Sigmoid colon (tissue), 6 donors: ENCODE measurements at regions not wholly inside any gene's neighbourhood (a gene's known extent, or its start where the extent isn't known, plus 50 kb on each side); places are given as distances from the start of the nearest gene placed in this dataset.

Experiments
- DNase-seq: peaks from one replicate; pipeline ENCODE4 v3.0.0-alpha.2; 2019
- H3K27ac ChIP-seq, 4 donors: fragments of 200-600 bp; sonication (generic); one replicate each; pipeline ENCODE4 v1.5.1; 2016 to 2019; ENCODE audit warnings: mild to moderate bottlenecking in 1 of 4
- H3K27me3 ChIP-seq, 3 donors: fragments of 200-600 bp; sonication (generic); one replicate each; pipeline ENCODE4 v1.5.1; 2019; ENCODE audit warnings: mild to moderate bottlenecking in 1 of 3
- H3K36me3 ChIP-seq, 4 donors: fragments of 200-600 bp; sonication (generic); one replicate each; pipeline ENCODE4 v1.5.1; 2016 to 2019
- H3K4me1 ChIP-seq, 4 donors: fragments of 200-600 bp; sonication (generic); one replicate each; pipeline ENCODE4 v1.5.1; 2017 to 2019
- H3K4me3 ChIP-seq, 4 donors: fragments of 200-600 bp; sonication (generic); one replicate each; pipeline ENCODE4 v1.5.1; 2017 to 2019; ENCODE audit warnings: mild to moderate bottlenecking in 2 of 4, moderate library complexity in 1 of 4
- H3K9me3 ChIP-seq, 4 donors: fragments of 200-600 bp in 3 of 4; sonication (generic) in 3 of 4; one replicate each; pipeline versions ENCODE4 v1.5.1 to v1.6.1; 2013 to 2019
- EP300 ChIP-seq, 4 donors: sonication (generic); formaldehyde crosslinking; IDR thresholded peaks; one replicate each; pipeline ENCODE4 v1.6.1; 2017; ENCODE audit warnings: antibody characterized with exemption in 4 of 4
- POLR2A ChIP-seq, 2 donors: fragments of 450-650 bp; IDR thresholded peaks; one replicate each; pipeline ENCODE4 v1.6.1; 2016; ENCODE audit warnings: antibody characterized with exemption in 2 of 2, mild to moderate bottlenecking in 2 of 2, moderate library complexity in 2 of 2
- POLR2AphosphoS5 ChIP-seq, 4 donors: sonication (generic); formaldehyde crosslinking; IDR thresholded peaks; one replicate each; pipeline ENCODE4 v1.6.1; 2017; ENCODE audit warnings: antibody characterized with exemption in 4 of 4
- WGBS, 2 donors: extraction: QIAGEN DNeasy Blood & Tissue Kit; methylation state at CpG; one replicate each; pipeline ENCODE4 v1.1.7; 2013; 5-methylcytosine and 5-hydroxymethylcytosine counted together
- intact Hi-C: fragments of 100-400 bp; cut with DNase I; formaldehyde crosslinking; loops from one replicate; pipeline ENCODE4 v1.15.1; 2023
- TF ChIP-seq, protein P1 (sequence below), 4 experiments: fragments of 450-650 bp in 3 of 4; fragments of 200-600 bp in 1 of 4; IDR thresholded peaks; one replicate each; pipeline ENCODE4 v1.5.1; 2016 to 2019; ENCODE audit warnings: antibody characterized with exemption in 4 of 4, mild to moderate bottlenecking in 3 of 4, moderate library complexity in 2 of 4
- donor health status: healthy with polysubstance abuse.
- donor health status: healthy.

- 74 to 81% methylated on average over 7 of the region's 7 CpGs for WGBS, 2 donors
- intact Hi-C loops = no loop called here
- no peak for DNase-seq
- no peaks in the 10 kb centered on the region for H3K27me3 ChIP-seq
- no peaks in the 10 kb centered on the region for H3K9me3 ChIP-seq
- H3K27ac ChIP-seq = no peak overlapping the region
- H3K36me3 ChIP-seq = no peaks in the 10 kb centered on the region
- H3K4me1 ChIP-seq = no peaks in the 10 kb centered on the region
- TF ChIP-seq EP300 (IDR thresholded peaks at IDR 0.05) (no peak), POLR2A (IDR thresholded peaks at IDR 0.05) (no peak), POLR2AphosphoS5 (IDR thresholded peaks at IDR 0.05) (no peak)
- TF ChIP-seq, protein P1, sequence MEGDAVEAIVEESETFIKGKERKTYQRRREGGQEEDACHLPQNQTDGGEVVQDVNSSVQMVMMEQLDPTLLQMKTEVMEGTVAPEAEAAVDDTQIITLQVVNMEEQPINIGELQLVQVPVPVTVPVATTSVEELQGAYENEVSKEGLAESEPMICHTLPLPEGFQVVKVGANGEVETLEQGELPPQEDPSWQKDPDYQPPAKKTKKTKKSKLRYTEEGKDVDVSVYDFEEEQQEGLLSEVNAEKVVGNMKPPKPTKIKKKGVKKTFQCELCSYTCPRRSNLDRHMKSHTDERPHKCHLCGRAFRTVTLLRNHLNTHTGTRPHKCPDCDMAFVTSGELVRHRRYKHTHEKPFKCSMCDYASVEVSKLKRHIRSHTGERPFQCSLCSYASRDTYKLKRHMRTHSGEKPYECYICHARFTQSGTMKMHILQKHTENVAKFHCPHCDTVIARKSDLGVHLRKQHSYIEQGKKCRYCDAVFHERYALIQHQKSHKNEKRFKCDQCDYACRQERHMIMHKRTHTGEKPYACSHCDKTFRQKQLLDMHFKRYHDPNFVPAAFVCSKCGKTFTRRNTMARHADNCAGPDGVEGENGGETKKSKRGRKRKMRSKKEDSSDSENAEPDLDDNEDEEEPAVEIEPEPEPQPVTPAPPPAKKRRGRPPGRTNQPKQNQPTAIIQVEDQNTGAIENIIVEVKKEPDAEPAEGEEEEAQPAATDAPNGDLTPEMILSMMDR (IDR thresholded peaks at IDR 0.05) = no peak
- no peak overlapping the region for H3K4me3 ChIP-seq
Observed at GRCh38 chr4:175277816-175278215, 359.7 kb downstream of the ADAM29 start.

DNA sequence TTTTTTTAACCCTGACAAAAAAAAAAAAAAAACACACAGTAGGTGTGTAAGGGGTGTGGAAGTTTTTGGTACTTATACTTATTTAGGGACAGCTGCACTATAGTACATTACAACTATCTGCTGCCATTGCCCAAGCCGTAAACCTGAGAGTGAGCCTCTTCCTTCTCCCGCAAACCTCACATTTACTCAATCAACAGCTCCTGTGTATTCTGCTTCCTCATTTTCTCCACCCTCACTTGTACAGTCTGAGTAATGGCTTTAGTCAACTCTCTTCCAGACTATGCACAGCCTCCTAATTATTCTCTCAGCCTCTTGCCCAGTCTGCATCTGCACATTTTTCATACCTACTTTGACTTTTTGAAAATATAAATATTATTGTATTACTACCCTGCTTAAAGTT lies 362.0 kb downstream of the ADAM29 start:
- H3K27me3 ChIP-seq = no peaks in the 10 kb centered on the region
- 85 to 87% methylated on average over 2 of the region's 2 CpGs for WGBS, 2 donors
- DNase-seq = no peak
- H3K27ac ChIP-seq = no peak overlapping the region
- TF ChIP-seq POLR2A (IDR thresholded peaks at IDR 0.05) (no peak), POLR2AphosphoS5 (IDR thresholded peaks at IDR 0.05) (no peak), EP300 (IDR thresholded peaks at IDR 0.05) (no peak)
- TF ChIP-seq, protein P1 (IDR thresholded peaks at IDR 0.05) = no peak
- intact Hi-C loops = no loop called here
- H3K4me1 ChIP-seq = no peaks in the 10 kb centered on the region
- no peaks in the 10 kb centered on the region for H3K9me3 ChIP-seq
- H3K4me3 ChIP-seq = no peak overlapping the region
- no peaks in the 10 kb centered on the region for H3K36me3 ChIP-seq

- DNase-seq = no peak
- intact Hi-C loops = no loop called here
- Histone ChIP-seq H3K27me3 (no peaks in the 10 kb centered on the region), H3K27ac (no peak overlapping the region), H3K4me3 (no peak overlapping the region), H3K9me3 (no peaks in the 10 kb centered on the region), H3K4me1 (no peaks in the 10 kb centered on the region), H3K36me3 (no peaks in the 10 kb centered on the region)
- TF ChIP-seq EP300 (IDR thresholded peaks at IDR 0.05) = no peak
- TF ChIP-seq POLR2AphosphoS5 (IDR thresholded peaks at IDR 0.05) = no peak
- TF ChIP-seq POLR2A (IDR thresholded peaks at IDR 0.05) = no peak
- TF ChIP-seq, protein P1 (IDR thresholded peaks at IDR 0.05) = no peak
- 33 to 73% methylated on average over 1 of the region's 1 CpG for WGBS, 2 donors
Observed at GRCh38 chr4:175281894-175282293, 363.7 kb downstream of the ADAM29 start.

- H3K27me3 ChIP-seq = no peaks in the 10 kb centered on the region
- H3K27ac ChIP-seq = no peak overlapping the region
- no peaks in the 10 kb centered on the region for H3K9me3 ChIP-seq
- H3K4me1 ChIP-seq = no peaks in the 10 kb centered on the region
- no peak for DNase-seq
- TF ChIP-seq POLR2AphosphoS5 (IDR thresholded peaks at IDR 0.05) = no peak
- no peak for TF ChIP-seq EP300 (IDR thresholded peaks at IDR 0.05)
- TF ChIP-seq, protein P1 (IDR thresholded peaks at IDR 0.05) = no peak
- TF ChIP-seq POLR2A (IDR thresholded peaks at IDR 0.05) = no peak
- WGBS, 2 donors = 89 to 94% methylated on average over 9 of the region's 9 CpGs
- intact Hi-C loops = no loop called here
- no peak overlapping the region for H3K4me3 ChIP-seq
- H3K36me3 ChIP-seq = no peaks in the 10 kb centered on the region
Observed at GRCh38 chr4:175282407-175282806, 364.2 kb downstream of the ADAM29 start.

- no peak for TF ChIP-seq POLR2A (IDR thresholded peaks at IDR 0.05)
- TF ChIP-seq, protein P1 (IDR thresholded peaks at IDR 0.05) = no peak
- TF ChIP-seq POLR2AphosphoS5 (IDR thresholded peaks at IDR 0.05) = no peak
- no peak for TF ChIP-seq EP300 (IDR thresholded peaks at IDR 0.05)
- H3K36me3 ChIP-seq = no peaks in the 10 kb centered on the region
- intact Hi-C loops = no loop called here
- no peak overlapping the region for H3K27ac ChIP-seq
- no peak for DNase-seq
- no peaks in the 10 kb centered on the region for H3K4me1 ChIP-seq
- no peaks in the 10 kb centered on the region for H3K27me3 ChIP-seq
- WGBS, 2 donors = 65 to 73% methylated on average over 3 of the region's 3 CpGs
- H3K4me3 ChIP-seq = no peak overlapping the region
- no peaks in the 10 kb centered on the region for H3K9me3 ChIP-seq
Observed at GRCh38 chr4:175290401-175290800, 372.2 kb downstream of the ADAM29 start.
